Ovary (tissue), 3 donors: ENCODE measurements at regions not wholly inside any gene's neighbourhood (a gene's known extent, or its start where the extent isn't known, plus 50 kb on each side); places are given as distances from the start of the nearest gene placed in this dataset.

ENCODE experiments used
- EP300 ChIP-seq: sonication (generic); formaldehyde crosslinking; IDR thresholded peaks from one replicate; pipeline ENCODE4 v1.6.1; 2017; ENCODE audit warnings: antibody characterized with exemption
- POLR2A ChIP-seq: fragments of 450-650 bp; IDR thresholded peaks from one replicate; pipeline ENCODE4 v1.6.1; 2017; ENCODE audit warnings: antibody characterized with exemption, mild to moderate bottlenecking, moderate library complexity
- TF ChIP-seq, protein P1 (sequence below), 3 donors: fragments of 450-650 bp in 2 of 3; fragments of 200-600 bp in 1 of 3; IDR thresholded peaks; one replicate each; pipeline versions ENCODE4 v1.5.1 to v1.8.0; 2016 to 2022; ENCODE audit warnings: antibody characterized with exemption in 3 of 3, mild to moderate bottlenecking in 1 of 3
- donor health status: DM: no; HTN: no; CAD: no.

GRCh38 chr13:109872864-109873263 lies 86.5 kb upstream of the IRS2 start:
- TF ChIP-seq, protein P1, sequence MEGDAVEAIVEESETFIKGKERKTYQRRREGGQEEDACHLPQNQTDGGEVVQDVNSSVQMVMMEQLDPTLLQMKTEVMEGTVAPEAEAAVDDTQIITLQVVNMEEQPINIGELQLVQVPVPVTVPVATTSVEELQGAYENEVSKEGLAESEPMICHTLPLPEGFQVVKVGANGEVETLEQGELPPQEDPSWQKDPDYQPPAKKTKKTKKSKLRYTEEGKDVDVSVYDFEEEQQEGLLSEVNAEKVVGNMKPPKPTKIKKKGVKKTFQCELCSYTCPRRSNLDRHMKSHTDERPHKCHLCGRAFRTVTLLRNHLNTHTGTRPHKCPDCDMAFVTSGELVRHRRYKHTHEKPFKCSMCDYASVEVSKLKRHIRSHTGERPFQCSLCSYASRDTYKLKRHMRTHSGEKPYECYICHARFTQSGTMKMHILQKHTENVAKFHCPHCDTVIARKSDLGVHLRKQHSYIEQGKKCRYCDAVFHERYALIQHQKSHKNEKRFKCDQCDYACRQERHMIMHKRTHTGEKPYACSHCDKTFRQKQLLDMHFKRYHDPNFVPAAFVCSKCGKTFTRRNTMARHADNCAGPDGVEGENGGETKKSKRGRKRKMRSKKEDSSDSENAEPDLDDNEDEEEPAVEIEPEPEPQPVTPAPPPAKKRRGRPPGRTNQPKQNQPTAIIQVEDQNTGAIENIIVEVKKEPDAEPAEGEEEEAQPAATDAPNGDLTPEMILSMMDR (IDR thresholded peaks at IDR 0.05): no peak
- TF ChIP-seq POLR2A (no peak), EP300 (no peak)
